GM12878 (cell line): ENCODE measurements at regions not wholly inside any gene's neighbourhood (a gene's known extent, or its start where the extent isn't known, plus 50 kb on each side); places are given as distances from the start of the nearest gene placed in this dataset.

Source experiments
- ATAC-seq: fragments of 200-7000 bp; cut with Tn5 transposase; 3 replicates; pipeline ENCODE4 v1.9.1; 2020; ENCODE audit warnings: mild to moderate bottlenecking, moderate library complexity
- BruUV-seq: library from RNA; stranded (reverse); fragments of 400-500 nt; replicated peaks from 2 replicates; lab custom pipeline; 2021; lab: Mats Ljungman, UMichigan
- CTCF ChIA-PET: fragments of 300-600 bp; sonication (Branson Sonifier 250); formaldehyde crosslinking; extraction: SDS; loops from one replicate; lab custom pipeline; 2021; ENCODE audit warnings: inconsistent platforms; lab: Yijun Ruan, JAX
- POLR2A ChIA-PET: fragments of 350-600 bp; formaldehyde crosslinking; extraction: SDS; loops from one replicate; lab custom pipeline; 2021; ENCODE audit warnings: inconsistent platforms; lab: Charles Lee
- RAD21 ChIA-PET: fragments of 300-600 bp; sonication (Branson Sonifier 250); formaldehyde crosslinking; loops from one replicate; lab custom pipeline; 2023; ENCODE audit warnings: antibody characterized with exemption; ENCODE audit not compliant: unreplicated experiment; lab: Charles Lee
- SMC1A ChIA-PET: fragments of 300-600 bp; sonication (Branson Sonifier 250); formaldehyde crosslinking; loops from one replicate; lab custom pipeline; 2023; ENCODE audit not compliant: unreplicated experiment, uncharacterized antibody; lab: Charles Lee
- DNase-seq: peaks from one replicate; pipeline ENCODE4 v3.0.0-alpha.2; 2011; ENCODE audit warnings: low read depth, low spot score
- FAIRE-seq: peaks from 3 replicates; lab custom pipeline; 2011; peaks lifted over from hg19 to GRCh38; lab: Jason Lieb, UNC
- H2AFZ ChIP-seq: 2 replicates; pipeline ENCODE4 v1.6.0; 2011; ENCODE audit warnings: low read depth, low read length, control low read depth; ENCODE audit not compliant: control insufficient read depth
- H3K27ac ChIP-seq: 2 replicates; pipeline ENCODE4 v1.5.1; 2011; ENCODE audit warnings: control low read depth; ENCODE audit not compliant: control insufficient read depth, insufficient read depth
- H3K27me3 ChIP-seq, 2 experiments: replicated peaks in 1 of 2; 2 replicates each; pipeline versions ENCODE4 v1.6.0 to v1.6.1; 2011; ENCODE audit warnings: low read length in 1 of 2; ENCODE audit not compliant: control insufficient read depth in 2 of 2, insufficient read depth in 2 of 2
- H3K36me3 ChIP-seq, 2 experiments: 2 replicates each; pipeline ENCODE4 v1.5.1; 2011; ENCODE audit warnings: low read length in 1 of 2; ENCODE audit not compliant: control insufficient read depth in 2 of 2, insufficient read depth in 2 of 2
- H3K4me1 ChIP-seq: 2 replicates; pipeline ENCODE4 v1.6.1; 2011; ENCODE audit warnings: mild to moderate bottlenecking, low read length, moderate library complexity, mixed read lengths; ENCODE audit not compliant: control insufficient read depth, insufficient read depth
- H3K4me2 ChIP-seq: 2 replicates; pipeline ENCODE4 v1.6.0; 2011; ENCODE audit warnings: control low read depth; ENCODE audit not compliant: control insufficient read depth, insufficient read depth
- H3K4me3 ChIP-seq: fragments of 200-600 bp; sonication (generic); 2 replicates; pipeline ENCODE4 v1.5.1; 2016
- H3K79me2 ChIP-seq: 2 replicates; pipeline ENCODE4 v1.6.0; 2011; ENCODE audit warnings: low read length; ENCODE audit not compliant: control insufficient read depth, insufficient read depth
- H3K9ac ChIP-seq: 2 replicates; pipeline ENCODE4 v1.8.0; 2011; ENCODE audit warnings: low read length, control low read depth, mixed read lengths; ENCODE audit not compliant: control insufficient read depth, insufficient read depth
- H3K9me3 ChIP-seq: replicated peaks from 3 replicates; pipeline ENCODE4 v1.5.1; 2011; ENCODE audit warnings: mild to moderate bottlenecking, low read length; ENCODE audit not compliant: control insufficient read depth, insufficient read depth
- H4K20me1 ChIP-seq: 2 replicates; pipeline ENCODE4 v1.6.0; 2011; ENCODE audit not compliant: control insufficient read depth, insufficient read depth
- ATF3 ChIP-seq: IDR thresholded peaks from 2 replicates; pipeline ENCODE4 v1.6.1; 2011; ENCODE audit warnings: low read depth, mild to moderate bottlenecking, low read length, moderate library complexity, borderline replicate concordance; ENCODE audit errors: extremely low read depth
- BCL11A ChIP-seq: IDR thresholded peaks from 2 replicates; pipeline ENCODE4 v1.6.1; 2011; ENCODE audit warnings: low read depth, low read length
- E2F4 ChIP-seq: IDR thresholded peaks from 2 replicates; pipeline ENCODE4 v1.6.1; 2012; ENCODE audit warnings: low read depth, low read length, improper control_type of control experiment
- E4F1 ChIP-seq: fragments of 450-650 bp; IDR thresholded peaks from 2 replicates; pipeline ENCODE4 v1.6.1; 2018; ENCODE audit warnings: borderline replicate concordance, mild to moderate bottlenecking; ENCODE audit not compliant: partially characterized antibody
- FOXM1 ChIP-seq: IDR thresholded peaks from 2 replicates; pipeline ENCODE4 v1.6.1; 2012; ENCODE audit warnings: low read depth, mild to moderate bottlenecking, inconsistent platforms, low read length, moderate library complexity
- IKZF2 ChIP-seq, 2 experiments: fragments of 450-650 bp; IDR thresholded peaks; 2 replicates each; pipeline ENCODE4 v1.6.1; 2017; ENCODE audit warnings: mild to moderate bottlenecking in 2 of 2, moderate library complexity in 2 of 2
- KDM1A ChIP-seq: fragments of 200-600 bp; sonication (generic); IDR thresholded peaks from 2 replicates; pipeline ENCODE4 v1.6.1; 2016; ENCODE audit warnings: borderline replicate concordance
- MEF2B ChIP-seq: fragments of 450-650 bp; IDR thresholded peaks from 2 replicates; pipeline ENCODE4 v1.6.1; 2018; ENCODE audit warnings: mild to moderate bottlenecking, moderate library complexity; ENCODE audit not compliant: partially characterized antibody, poor library complexity, severe bottlenecking
- NR2C2 ChIP-seq: IDR thresholded peaks from 2 replicates; pipeline ENCODE4 v1.6.1; 2011; ENCODE audit warnings: borderline replicate concordance, low read depth; ENCODE audit not compliant: control insufficient read depth, insufficient read length
- NRF1 ChIP-seq: conservative IDR thresholded peaks from 2 replicates; pipeline ENCODE4 v1.6.1; 2011; ENCODE audit warnings: mild to moderate bottlenecking, low read depth, low read length, improper control_type of control experiment
- POLR2AphosphoS2 ChIP-seq: IDR thresholded peaks from 2 replicates; pipeline ENCODE4 v1.6.1; 2011; ENCODE audit warnings: low read depth, mild to moderate bottlenecking, low read length, improper control_type of control experiment, moderate library complexity
- RBBP5 ChIP-seq: fragments of 200-600 bp; sonication (generic); conservative IDR thresholded peaks from 2 replicates; pipeline ENCODE4 v1.6.1; 2016
- RUNX3 ChIP-seq: IDR thresholded peaks from 2 replicates; pipeline ENCODE4 v1.6.1; 2012; ENCODE audit warnings: low read length, inconsistent platforms
- SKIL ChIP-seq: fragments of 450-650 bp; IDR thresholded peaks from 2 replicates; pipeline ENCODE4 v1.6.1; 2017; ENCODE audit warnings: mild to moderate bottlenecking, low read depth, inconsistent platforms; ENCODE audit not compliant: poor library complexity, severe bottlenecking
- SMAD1 ChIP-seq: fragments of 450-650 bp; IDR thresholded peaks from 2 replicates; pipeline ENCODE4 v1.6.1; 2018; ENCODE audit warnings: mild to moderate bottlenecking, low read depth; ENCODE audit not compliant: partially characterized antibody
- SRF ChIP-seq, 2 experiments: IDR thresholded peaks; 2 replicates each; pipeline ENCODE4 v1.6.1; 2011; ENCODE audit warnings: low read depth in 2 of 2, low read length in 2 of 2, mild to moderate bottlenecking in 1 of 2, moderate library complexity in 1 of 2
- SUZ12 ChIP-seq: fragments of 200-600 bp; sonication (generic); IDR thresholded peaks from one replicate; pipeline ENCODE4 v1.6.1; 2018; ENCODE audit warnings: antibody characterized with exemption, mild to moderate bottlenecking; ENCODE audit not compliant: unreplicated experiment
- TCF7 ChIP-seq: IDR thresholded peaks from 2 replicates; pipeline ENCODE4 v1.6.1; 2014; ENCODE audit warnings: antibody characterized with exemption, borderline replicate concordance
- ZNF622 ChIP-seq: fragments of 450-650 bp; IDR thresholded peaks from 2 replicates; pipeline ENCODE4 v1.6.1; 2017; ENCODE audit warnings: mild to moderate bottlenecking, inconsistent platforms
- WGBS: methylation state at CpG from one replicate; pipeline ENCODE4 v1.1.6; 2016; ENCODE audit warnings: low lambda C conversion rate; ENCODE audit not compliant: insufficient replicate concordance, insufficient coverage; ENCODE audit errors: missing lambda C conversion rate; 5-methylcytosine and 5-hydroxymethylcytosine counted together
- in situ Hi-C: fragments of 300-500 bp; cut with MboI; formaldehyde crosslinking; loops from 9 replicates; pipeline ENCODE4 v1.14.3; 2018; ENCODE audit warnings: mixed read lengths
- intact Hi-C: fragments of 100-400 bp; cut with micrococcal nuclease; formaldehyde crosslinking; loops from one replicate; pipeline ENCODE4 v1.14.2; 2022; ENCODE audit not compliant: unreplicated experiment

- TF ChIP-seq TCF7 = no peak
These were observed 1026.5 kb upstream of the EEF2KMT start (continued) for GRCh38 chr16:6124136-6124535.

GRCh38 chr16:6122401-6122800, 1024.8 kb upstream of the EEF2KMT start:
- WGBS = 40% methylated on average over 5 of the region's 5 CpGs
- no peak overlapping the region for H3K4me3 ChIP-seq
- H3K9ac ChIP-seq = no peak overlapping the region
- RAD21 ChIA-PET = no interaction called here
- no peaks in the 10 kb centered on the region for H3K4me1 ChIP-seq
- no peak for FAIRE-seq
- POLR2A ChIA-PET = no interaction called here
- no peak for DNase-seq
- ATAC-seq = no peak
- H3K4me2 ChIP-seq = no peak overlapping the region
- no peak overlapping the region for H2AFZ ChIP-seq
- intact Hi-C loops (no loop called here), in situ Hi-C loops (no loop called here)
- H3K36me3 ChIP-seq = no peaks in the 10 kb centered on the region
- BruUV-seq = no TSS peak
- H3K79me2 ChIP-seq = no peaks in the 10 kb centered on the region
- no peaks in the 10 kb centered on the region for H3K27me3 ChIP-seq
- no peaks in the 10 kb centered on the region for H4K20me1 ChIP-seq
- CTCF ChIA-PET = no interaction called here
- no peak overlapping the region for H3K27ac ChIP-seq
- SMC1A ChIA-PET = no interaction called here
- H3K9me3 ChIP-seq = no peaks in the 10 kb centered on the region
- TF ChIP-seq SKIL = no peak
- TF ChIP-seq MEF2B = no peak
- no peak for TF ChIP-seq RBBP5
- TF ChIP-seq ATF3 = no peak
- TF ChIP-seq RUNX3 = no peak
- no peak for TF ChIP-seq BCL11A
- TF ChIP-seq SRF (IDR thresholded peaks at IDR 0.05; ENCODE audit: low read depth in 2 of 2, low read length in 2 of 2) = no peak
- no peak for TF ChIP-seq KDM1A
- no peak for TF ChIP-seq SUZ12
- no peak for TF ChIP-seq ZNF622
- no peak for TF ChIP-seq POLR2AphosphoS2
- no peak for TF ChIP-seq SMAD1
- no peak for TF ChIP-seq NRF1
- no peak for TF ChIP-seq IKZF2 (IDR thresholded peaks at IDR 0.05)
- TF ChIP-seq E4F1 = no peak
- TF ChIP-seq FOXM1 = no peak
- no peak for TF ChIP-seq E2F4
- no peak for TF ChIP-seq NR2C2
